Activated T-helper 17 cell treated with anti-CD3 and anti-CD28 coated beads, Interleukin-2, amount 50 U/mL, for 72 hours (primary cell): ENCODE measurements at regions not wholly inside any gene's neighbourhood (a gene's known extent, or its start where the extent isn't known, plus 50 kb on each side); places are given as distances from the start of the nearest gene placed in this dataset.

Experiments
- ATAC-seq: fragments of 150-1000 bp; cut with Tn5 transposase; replicated peaks from 2 replicates; pipeline ENCODE4 v1.10.0; 2021; ENCODE audit warnings: mild to moderate bottlenecking, moderate library complexity
- H3K27ac Mint-ChIP-seq: one replicate; pipeline ENCODE4 v1.8.0; 2022; ENCODE audit warnings: mixed read lengths
- H3K27me3 Mint-ChIP-seq: one replicate; pipeline ENCODE4 v1.8.0; 2022; ENCODE audit warnings: mixed read lengths
- H3K36me3 Mint-ChIP-seq: one replicate; pipeline ENCODE4 v1.8.0; 2022; ENCODE audit warnings: low read depth, mild to moderate bottlenecking, mixed read lengths
- H3K4me1 Mint-ChIP-seq: one replicate; pipeline ENCODE4 v1.8.0; 2022; ENCODE audit warnings: mixed read lengths
- H3K4me3 Mint-ChIP-seq: one replicate; pipeline ENCODE4 v1.8.0; 2022; ENCODE audit warnings: mild to moderate bottlenecking, mixed read lengths
- H3K9me3 Mint-ChIP-seq: one replicate; pipeline ENCODE4 v1.8.0; 2022; ENCODE audit warnings: mixed read lengths

GRCh38 chr13:80284290-80284689 is 56.6 kb downstream of the SPRY2 start:
- Mint-ChIP-seq H3K4me1 (no peaks in the 10 kb centered on the region), H3K9me3 (peaks cover 5% of the 10 kb centered on the region), H3K27ac (no peak overlapping the region), H3K4me3 (no peak overlapping the region), H3K36me3 (no peaks in the 10 kb centered on the region), H3K27me3 (no peaks in the 10 kb centered on the region)
- no peak for ATAC-seq

- H3K9me3 Mint-ChIP-seq = peaks cover 3% of the 10 kb centered on the region
- H3K4me3 Mint-ChIP-seq = no peak overlapping the region
- no peak overlapping the region for H3K27ac Mint-ChIP-seq
These were observed 62.2 kb downstream of the SPRY2 start for GRCh38 chr13:80278706-80279105.

GRCh38 chr13:80276371-80277289 is 64.3 kb downstream of the SPRY2 start:
- H3K9me3 Mint-ChIP-seq = no peaks in the 10 kb centered on the region
- H3K27me3 Mint-ChIP-seq = no peaks in the 10 kb centered on the region
- no peaks in the 10 kb centered on the region for H3K36me3 Mint-ChIP-seq
- ATAC-seq = no peak
- H3K4me1 Mint-ChIP-seq = no peaks in the 10 kb centered on the region
- H3K4me3 Mint-ChIP-seq = no peak overlapping the region
- H3K27ac Mint-ChIP-seq = no peak overlapping the region

More at GRCh38 chr13:80278706-80279105, 62.2 kb downstream of the SPRY2 start:
- ATAC-seq = no peak
- Mint-ChIP-seq H3K4me1 (no peaks in the 10 kb centered on the region), H3K27me3 (no peaks in the 10 kb centered on the region), H3K36me3 (no peaks in the 10 kb centered on the region)

GRCh38 chr13:80274643-80275042 is 66.3 kb downstream of the SPRY2 start:
- no peaks in the 10 kb centered on the region for H3K36me3 Mint-ChIP-seq
- H3K9me3 Mint-ChIP-seq = no peaks in the 10 kb centered on the region
- H3K27ac Mint-ChIP-seq = no peak overlapping the region
- no peak overlapping the region for H3K4me3 Mint-ChIP-seq
- H3K4me1 Mint-ChIP-seq = no peaks in the 10 kb centered on the region
- ATAC-seq = no peak
- H3K27me3 Mint-ChIP-seq = no peaks in the 10 kb centered on the region

- no peaks in the 10 kb centered on the region for H3K27me3 Mint-ChIP-seq
These were observed 67.2 kb downstream of the SPRY2 start for GRCh38 chr13:80273718-80274117.

GRCh38 chr13:80265348-80265747 is 75.6 kb downstream of the SPRY2 start:
- Mint-ChIP-seq H3K36me3 (no peaks in the 10 kb centered on the region), H3K4me3 (no peak overlapping the region), H3K27ac (no peak overlapping the region), H3K27me3 (no peaks in the 10 kb centered on the region), H3K9me3 (peaks cover 14% of the 10 kb centered on the region), H3K4me1 (no peaks in the 10 kb centered on the region)
- no peak for ATAC-seq

More at GRCh38 chr13:80273718-80274117, 67.2 kb downstream of the SPRY2 start:
- Mint-ChIP-seq H3K27ac (no peak overlapping the region), H3K4me1 (no peaks in the 10 kb centered on the region), H3K4me3 (no peak overlapping the region), H3K36me3 (no peaks in the 10 kb centered on the region), H3K9me3 (no peaks in the 10 kb centered on the region)
- ATAC-seq = no peak

- no peak for ATAC-seq
- H3K27ac Mint-ChIP-seq = no peak overlapping the region
- H3K4me1 Mint-ChIP-seq = no peaks in the 10 kb centered on the region
- H3K36me3 Mint-ChIP-seq = no peaks in the 10 kb centered on the region
- H3K9me3 Mint-ChIP-seq = peaks cover 14% of the 10 kb centered on the region
- no peak overlapping the region for H3K4me3 Mint-ChIP-seq
- H3K27me3 Mint-ChIP-seq = no peaks in the 10 kb centered on the region
These were observed 77.0 kb downstream of the SPRY2 start for GRCh38 chr13:80263745-80264513.

GRCh38 chr13:80262051-80262695 is 78.8 kb downstream of the SPRY2 start:
- no peaks in the 10 kb centered on the region for H3K4me1 Mint-ChIP-seq
- no peak for ATAC-seq
- no peaks in the 10 kb centered on the region for H3K36me3 Mint-ChIP-seq
- H3K27me3 Mint-ChIP-seq = no peaks in the 10 kb centered on the region
- H3K9me3 Mint-ChIP-seq = peaks cover 14% of the 10 kb centered on the region
- H3K27ac Mint-ChIP-seq = no peak overlapping the region
- H3K4me3 Mint-ChIP-seq = no peak overlapping the region

- no peak for ATAC-seq
- no peaks in the 10 kb centered on the region for H3K4me1 Mint-ChIP-seq
- no peak overlapping the region for H3K4me3 Mint-ChIP-seq
- no peaks in the 10 kb centered on the region for H3K36me3 Mint-ChIP-seq
- no peaks in the 10 kb centered on the region for H3K27me3 Mint-ChIP-seq
- H3K27ac Mint-ChIP-seq = no peak overlapping the region
- peaks cover 13% of the 10 kb centered on the region for H3K9me3 Mint-ChIP-seq
These were observed 81.8 kb downstream of the SPRY2 start for GRCh38 chr13:80259159-80259558.

- no peaks in the 10 kb centered on the region for H3K36me3 Mint-ChIP-seq
- ATAC-seq = no peak
- no peaks in the 10 kb centered on the region for H3K27me3 Mint-ChIP-seq
- H3K4me1 Mint-ChIP-seq = no peaks in the 10 kb centered on the region
- H3K27ac Mint-ChIP-seq = no peak overlapping the region
- no peaks in the 10 kb centered on the region for H3K9me3 Mint-ChIP-seq
- no peak overlapping the region for H3K4me3 Mint-ChIP-seq
These were observed 84.5 kb downstream of the SPRY2 start for GRCh38 chr13:80256352-80256932.

GRCh38 chr13:80255946-80256345 is 85.0 kb downstream of the SPRY2 start:
- H3K4me1 Mint-ChIP-seq = no peaks in the 10 kb centered on the region

GRCh38 chr13:80251403-80251802 is 89.5 kb downstream of the SPRY2 start:
- no peaks in the 10 kb centered on the region for H3K4me1 Mint-ChIP-seq
- no peak overlapping the region for H3K4me3 Mint-ChIP-seq
- ATAC-seq = no peak
- no peak overlapping the region for H3K27ac Mint-ChIP-seq
- no peaks in the 10 kb centered on the region for H3K27me3 Mint-ChIP-seq
- no peaks in the 10 kb centered on the region for H3K36me3 Mint-ChIP-seq
- H3K9me3 Mint-ChIP-seq = no peaks in the 10 kb centered on the region

More at GRCh38 chr13:80255946-80256345, 85.0 kb downstream of the SPRY2 start:
- no peaks in the 10 kb centered on the region for H3K27me3 Mint-ChIP-seq
- ATAC-seq = no peak
- H3K4me3 Mint-ChIP-seq = no peak overlapping the region
- no peak overlapping the region for H3K27ac Mint-ChIP-seq
- H3K9me3 Mint-ChIP-seq = no peaks in the 10 kb centered on the region
- no peaks in the 10 kb centered on the region for H3K36me3 Mint-ChIP-seq

GRCh38 chr13:80250213-80250810 is 90.6 kb downstream of the SPRY2 start:
- Mint-ChIP-seq H3K9me3 (no peaks in the 10 kb centered on the region), H3K27ac (no peak overlapping the region), H3K27me3 (no peaks in the 10 kb centered on the region), H3K4me3 (no peak overlapping the region), H3K4me1 (no peaks in the 10 kb centered on the region), H3K36me3 (no peaks in the 10 kb centered on the region)
- no peak for ATAC-seq
